HCT116 (cell line): ENCODE measurements at regions not wholly inside any gene's neighbourhood (a gene's known extent, or its start where the extent isn't known, plus 50 kb on each side); places are given as distances from the start of the nearest gene placed in this dataset.

Experiments used
- ATAC-seq: fragments of 200-7000 bp; cut with Tn5 transposase; 2 replicates; pipeline ENCODE4 v1.9.1; 2020; ENCODE audit warnings: mild to moderate bottlenecking, moderate library complexity
- BruUV-seq: library from RNA; stranded (reverse); fragments of 400-500 nt; replicated peaks from 2 replicates; lab custom pipeline; 2021; lab: Mats Ljungman, UMichigan
- CTCF ChIA-PET: fragments of 300-600 bp; sonication (Branson Sonifier 250); formaldehyde crosslinking; loops from one replicate; lab custom pipeline; 2021; ENCODE audit warnings: antibody characterized with exemption; lab: Charles Lee
- POLR2A ChIA-PET: fragments of 300-600, 350-600 bp; sonication (Branson Sonifier 250); formaldehyde crosslinking; loops from one replicate; lab custom pipeline; 2021; ENCODE audit warnings: antibody characterized with exemption; lab: Charles Lee
- RAD21 ChIA-PET, 2 experiments: fragments of 300-600 bp; sonication (Branson Sonifier 250); formaldehyde crosslinking; loops; one replicate each; lab custom pipeline; 2023; ENCODE audit warnings: low total read pairs in 2 of 2; ENCODE audit not compliant: uncharacterized antibody in 2 of 2, unreplicated experiment in 2 of 2, low non-redundant PET in 1 of 2; lab: Charles Lee
- DNase-seq: peaks from one replicate; pipeline ENCODE4 v3.0.0-alpha.2; 2010; ENCODE audit warnings: low read depth, low spot score
- H2AFZ ChIP-seq: fragments of 200-600 bp; shearing (Covaris generic), sonication (generic); 2 replicates; pipeline ENCODE4 v1.6.1; 2017; ENCODE audit warnings: low read depth, mixed run types, mixed read lengths, antibody characterized with exemption, low read length; ENCODE audit not compliant: poor library complexity, severe bottlenecking
- H3K27ac ChIP-seq: 2 replicates; pipeline ENCODE4 v1.5.1; 2012; ENCODE audit warnings: low read depth, low read length
- H3K27me3 ChIP-seq: fragments of 200-600 bp; sonication (generic); 2 replicates; pipeline ENCODE4 v1.6.1; 2016; ENCODE audit warnings: mixed run types, low read length, mixed read lengths; ENCODE audit not compliant: insufficient read depth
- H3K36me3 ChIP-seq, 2 experiments: fragments of 200-500 bp in 1 of 2; fragments of 200-600 bp in 1 of 2; sonication (Bioruptor generic) in 1 of 2; sonication (generic) in 1 of 2; 2 replicates each; pipeline versions ENCODE4 v1.5.1 to v1.6.1; 2014 to 2016; ENCODE audit warnings: low read length in 2 of 2, inconsistent platforms in 1 of 2, mixed read lengths in 1 of 2, mixed run types in 1 of 2; ENCODE audit not compliant: insufficient read depth in 2 of 2, control insufficient read depth in 1 of 2
- H3K4me1 ChIP-seq, 2 experiments: fragments of 200-600 bp in 1 of 2; sonication (generic) in 1 of 2; 2 replicates each; pipeline versions ENCODE4 v1.5.1 to v1.6.1; 2012 to 2017; ENCODE audit warnings: low read length in 2 of 2, inconsistent platforms in 1 of 2, mild to moderate bottlenecking in 1 of 2, mixed read lengths in 1 of 2, mixed run types in 1 of 2, moderate library complexity in 1 of 2; ENCODE audit not compliant: insufficient read depth in 2 of 2, control insufficient read depth in 1 of 2
- H3K4me2 ChIP-seq: fragments of 200-600 bp; sonication (generic); 2 replicates; pipeline ENCODE4 v1.6.1; 2017; ENCODE audit warnings: mixed run types, low read length, mixed read lengths
- H3K4me3 ChIP-seq, 2 experiments: fragments of 200-600 bp in 1 of 2; sonication (generic) in 1 of 2; replicated peaks in 1 of 2; 2 replicates each; pipeline ENCODE4 v1.5.1; 2011 to 2016; ENCODE audit warnings: low read length in 2 of 2, control low read depth in 1 of 2, low read depth in 1 of 2, mild to moderate bottlenecking in 1 of 2, mixed read lengths in 1 of 2, mixed run types in 1 of 2
- H3K79me2 ChIP-seq: fragments of 200-600 bp; sonication (generic); 2 replicates; pipeline ENCODE4 v1.6.1; 2017; ENCODE audit warnings: mild to moderate bottlenecking, mixed run types, low read length, moderate library complexity, mixed read lengths; ENCODE audit not compliant: insufficient read depth
- H3K9ac ChIP-seq: fragments of 200-600 bp; sonication (generic); 2 replicates; pipeline ENCODE4 v1.6.1; 2016; ENCODE audit warnings: low read length, mixed read lengths
- H3K9me2 ChIP-seq: fragments of 200-600 bp; sonication (generic), shearing (Covaris generic); 2 replicates; pipeline ENCODE4 v1.6.1; 2017; ENCODE audit warnings: mixed run types, mild to moderate bottlenecking, moderate library complexity; ENCODE audit not compliant: insufficient read depth
- H3K9me3 ChIP-seq, 2 experiments: fragments of 200-500 bp in 1 of 2; fragments of 200-600 bp in 1 of 2; sonication (Bioruptor generic) in 1 of 2; sonication (generic) in 1 of 2; 2 replicates each; pipeline ENCODE4 v1.6.1; 2014 to 2017; ENCODE audit warnings: low read length in 2 of 2, mixed read lengths in 2 of 2, inconsistent platforms in 1 of 2, low read depth in 1 of 2, mild to moderate bottlenecking in 1 of 2, mixed run types in 1 of 2, moderate library complexity in 1 of 2; ENCODE audit not compliant: control insufficient read depth in 1 of 2, insufficient read depth in 1 of 2
- H4K20me1 ChIP-seq: fragments of 200-600 bp; sonication (generic), shearing (Covaris generic); 2 replicates; pipeline ENCODE4 v1.6.1; 2017; ENCODE audit warnings: mixed run types, mild to moderate bottlenecking, moderate library complexity; ENCODE audit not compliant: insufficient read depth
- CBX3 ChIP-seq: IDR thresholded peaks from 2 replicates; pipeline ENCODE4 v1.6.1; 2012; ENCODE audit warnings: low read depth
- CEBPB ChIP-seq: IDR thresholded peaks from 2 replicates; pipeline ENCODE4 v1.6.1; 2012; ENCODE audit warnings: low read depth
- ELF1 ChIP-seq: IDR thresholded peaks from 2 replicates; pipeline ENCODE4 v1.6.1; 2012; ENCODE audit warnings: low read depth, borderline replicate concordance
- FOSL1 ChIP-seq: IDR thresholded peaks from 2 replicates; pipeline ENCODE4 v1.6.1; 2012; ENCODE audit warnings: low read depth
- POLR2AphosphoS5 ChIP-seq: IDR thresholded peaks from 2 replicates; pipeline ENCODE4 v1.6.1; 2011; ENCODE audit warnings: mild to moderate bottlenecking, low read depth, low read length, moderate library complexity
- RAD21 ChIP-seq: IDR thresholded peaks from 2 replicates; pipeline ENCODE4 v1.6.1; 2012; ENCODE audit warnings: low read depth, mild to moderate bottlenecking
- YY1 ChIP-seq: IDR thresholded peaks from 2 replicates; pipeline ENCODE4 v1.6.1; 2011; ENCODE audit warnings: low read length, low read depth, moderate library complexity, mild to moderate bottlenecking; ENCODE audit not compliant: insufficient replicate concordance; ENCODE audit errors: extremely low read depth
- ZNF274 ChIP-seq: fragments of 200-500 bp; sonication (Bioruptor generic); IDR thresholded peaks from 2 replicates; pipeline ENCODE4 v1.6.1; 2014; ENCODE audit warnings: mild to moderate bottlenecking, low read depth, low read length, inconsistent platforms
- intact Hi-C: fragments of 100-400 bp; cut with micrococcal nuclease; formaldehyde crosslinking; loops from 2 replicates; pipeline ENCODE4 v1.10.0; 2022
- TF ChIP-seq, protein P1 (sequence below): IDR thresholded peaks from 2 replicates; pipeline ENCODE4 v1.6.1; 2012
- TF ChIP-seq, protein P2 (sequence below): IDR thresholded peaks from 2 replicates; pipeline ENCODE4 v1.6.1; 2012; ENCODE audit warnings: low read depth
- TF ChIP-seq, protein P3 (sequence below), 3 experiments: fragments of 200-600 bp in 1 of 3; sonication (generic) in 1 of 3; IDR thresholded peaks in 2 of 3; conservative IDR thresholded peaks in 1 of 3; 2 replicates each; pipeline ENCODE4 v1.5.1; 2012 to 2017; ENCODE audit warnings: low read depth in 2 of 3, low read length in 2 of 3, antibody characterized with exemption in 1 of 3, borderline replicate concordance in 1 of 3, control low read depth in 1 of 3, mild to moderate bottlenecking in 1 of 3, mixed read lengths in 1 of 3, mixed run types in 1 of 3, moderate library complexity in 1 of 3; ENCODE audit not compliant: insufficient read depth in 1 of 3
- TF ChIP-seq, protein P4 (sequence below): IDR thresholded peaks from 2 replicates; pipeline ENCODE4 v1.6.1; 2011; ENCODE audit warnings: mild to moderate bottlenecking, low read length, moderate library complexity; ENCODE audit not compliant: insufficient replicate concordance; ENCODE audit errors: extremely low read depth

DNA sequence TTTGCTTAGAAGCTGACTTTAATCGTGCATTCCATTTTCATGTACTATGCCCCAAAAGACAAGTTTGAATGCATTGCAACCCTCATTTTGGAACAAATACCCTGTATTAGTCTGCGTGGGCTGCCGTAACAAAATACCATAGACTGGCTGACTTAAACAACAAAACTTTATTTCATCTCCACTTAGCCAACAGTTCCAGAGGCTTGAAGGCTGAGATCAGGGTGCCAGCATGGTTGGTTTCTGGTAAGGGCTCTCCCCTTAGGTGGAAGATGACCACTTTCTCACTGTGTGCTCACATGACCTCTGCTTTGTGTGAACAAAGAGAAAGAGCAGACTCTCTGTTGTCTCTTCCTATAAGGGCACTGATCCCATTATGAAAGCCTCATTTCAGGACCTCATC lies 431.7 kb upstream of the MAP3K7 start:
- Histone ChIP-seq H3K4me2 (no peak overlapping the region), H3K27me3 (no peaks in the 10 kb centered on the region), H3K9me3 (no peaks in the 10 kb centered on the region; a peak in 1 of 4 replicates), H3K79me2 (no peaks in the 10 kb centered on the region), H4K20me1 (no peaks in the 10 kb centered on the region), H3K9me2 (no peaks in the 10 kb centered on the region), H3K27ac (no peak overlapping the region), H3K4me1 (no peaks in the 10 kb centered on the region), H3K36me3 (no peaks in the 10 kb centered on the region), H3K9ac (no peak overlapping the region), H2AFZ (no peak overlapping the region), H3K4me3 (no peak overlapping the region)
- CTCF ChIA-PET, result no interaction called here
- intact Hi-C loops, result no loop called here
- ATAC-seq (no peak), DNase-seq (no peak)
- no TSS peak for BruUV-seq
- POLR2A ChIA-PET, result no interaction called here
- TF ChIP-seq RAD21, result no peak
- no peak for TF ChIP-seq FOSL1
- RAD21 ChIA-PET, result no interaction called here

DNA sequence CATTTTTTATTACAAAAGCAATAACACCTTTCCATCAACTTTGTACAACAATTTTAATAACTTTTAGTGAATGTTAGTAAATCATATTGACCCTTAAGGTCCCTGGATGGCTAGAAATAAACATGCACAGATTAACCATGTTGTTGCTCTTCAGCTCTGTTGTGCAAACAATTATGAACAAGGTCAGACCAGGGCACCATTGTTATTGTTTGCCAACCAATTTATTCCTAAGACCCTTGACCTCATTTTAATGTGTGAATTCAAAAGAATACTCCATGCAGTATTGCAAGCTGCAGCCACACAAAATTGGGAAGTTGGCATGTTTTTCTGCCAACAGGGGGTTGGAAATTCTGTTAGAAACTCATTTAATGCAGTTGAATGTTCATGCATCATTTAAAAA lies 426.6 kb upstream of the MAP3K7 start:
- intact Hi-C loops, result no loop called here
- Histone ChIP-seq H2AFZ (no peak overlapping the region), H3K9me3 (no peaks in the 10 kb centered on the region), H3K4me3 (no peak overlapping the region), H3K27me3 (no peaks in the 10 kb centered on the region), H3K9ac (no peak overlapping the region), H3K4me1 (no peaks in the 10 kb centered on the region), H3K9me2 (no peaks in the 10 kb centered on the region), H3K36me3 (no peaks in the 10 kb centered on the region), H3K79me2 (no peaks in the 10 kb centered on the region), H4K20me1 (no peaks in the 10 kb centered on the region), H3K27ac (no peak overlapping the region), H3K4me2 (no peak overlapping the region)
- ChIA-PET CTCF (no interaction called here), RAD21 (no interaction called here), POLR2A (no interaction called here)
- no TSS peak for BruUV-seq
- no peak for DNase-seq
- ATAC-seq, result no peak
- TF ChIP-seq ELF1 (no peak), ZNF274 (no peak), YY1 (no peak), POLR2AphosphoS5 (no peak), CBX3 (no peak), CEBPB (no peak), RAD21 (no peak), FOSL1 (no peak)
- TF ChIP-seq, protein P1, sequence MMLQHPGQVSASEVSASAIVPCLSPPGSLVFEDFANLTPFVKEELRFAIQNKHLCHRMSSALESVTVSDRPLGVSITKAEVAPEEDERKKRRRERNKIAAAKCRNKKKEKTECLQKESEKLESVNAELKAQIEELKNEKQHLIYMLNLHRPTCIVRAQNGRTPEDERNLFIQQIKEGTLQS, result no peak
- TF ChIP-seq, protein P2, sequence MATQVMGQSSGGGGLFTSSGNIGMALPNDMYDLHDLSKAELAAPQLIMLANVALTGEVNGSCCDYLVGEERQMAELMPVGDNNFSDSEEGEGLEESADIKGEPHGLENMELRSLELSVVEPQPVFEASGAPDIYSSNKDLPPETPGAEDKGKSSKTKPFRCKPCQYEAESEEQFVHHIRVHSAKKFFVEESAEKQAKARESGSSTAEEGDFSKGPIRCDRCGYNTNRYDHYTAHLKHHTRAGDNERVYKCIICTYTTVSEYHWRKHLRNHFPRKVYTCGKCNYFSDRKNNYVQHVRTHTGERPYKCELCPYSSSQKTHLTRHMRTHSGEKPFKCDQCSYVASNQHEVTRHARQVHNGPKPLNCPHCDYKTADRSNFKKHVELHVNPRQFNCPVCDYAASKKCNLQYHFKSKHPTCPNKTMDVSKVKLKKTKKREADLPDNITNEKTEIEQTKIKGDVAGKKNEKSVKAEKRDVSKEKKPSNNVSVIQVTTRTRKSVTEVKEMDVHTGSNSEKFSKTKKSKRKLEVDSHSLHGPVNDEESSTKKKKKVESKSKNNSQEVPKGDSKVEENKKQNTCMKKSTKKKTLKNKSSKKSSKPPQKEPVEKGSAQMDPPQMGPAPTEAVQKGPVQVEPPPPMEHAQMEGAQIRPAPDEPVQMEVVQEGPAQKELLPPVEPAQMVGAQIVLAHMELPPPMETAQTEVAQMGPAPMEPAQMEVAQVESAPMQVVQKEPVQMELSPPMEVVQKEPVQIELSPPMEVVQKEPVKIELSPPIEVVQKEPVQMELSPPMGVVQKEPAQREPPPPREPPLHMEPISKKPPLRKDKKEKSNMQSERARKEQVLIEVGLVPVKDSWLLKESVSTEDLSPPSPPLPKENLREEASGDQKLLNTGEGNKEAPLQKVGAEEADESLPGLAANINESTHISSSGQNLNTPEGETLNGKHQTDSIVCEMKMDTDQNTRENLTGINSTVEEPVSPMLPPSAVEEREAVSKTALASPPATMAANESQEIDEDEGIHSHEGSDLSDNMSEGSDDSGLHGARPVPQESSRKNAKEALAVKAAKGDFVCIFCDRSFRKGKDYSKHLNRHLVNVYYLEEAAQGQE, result no peak
- TF ChIP-seq, protein P3, sequence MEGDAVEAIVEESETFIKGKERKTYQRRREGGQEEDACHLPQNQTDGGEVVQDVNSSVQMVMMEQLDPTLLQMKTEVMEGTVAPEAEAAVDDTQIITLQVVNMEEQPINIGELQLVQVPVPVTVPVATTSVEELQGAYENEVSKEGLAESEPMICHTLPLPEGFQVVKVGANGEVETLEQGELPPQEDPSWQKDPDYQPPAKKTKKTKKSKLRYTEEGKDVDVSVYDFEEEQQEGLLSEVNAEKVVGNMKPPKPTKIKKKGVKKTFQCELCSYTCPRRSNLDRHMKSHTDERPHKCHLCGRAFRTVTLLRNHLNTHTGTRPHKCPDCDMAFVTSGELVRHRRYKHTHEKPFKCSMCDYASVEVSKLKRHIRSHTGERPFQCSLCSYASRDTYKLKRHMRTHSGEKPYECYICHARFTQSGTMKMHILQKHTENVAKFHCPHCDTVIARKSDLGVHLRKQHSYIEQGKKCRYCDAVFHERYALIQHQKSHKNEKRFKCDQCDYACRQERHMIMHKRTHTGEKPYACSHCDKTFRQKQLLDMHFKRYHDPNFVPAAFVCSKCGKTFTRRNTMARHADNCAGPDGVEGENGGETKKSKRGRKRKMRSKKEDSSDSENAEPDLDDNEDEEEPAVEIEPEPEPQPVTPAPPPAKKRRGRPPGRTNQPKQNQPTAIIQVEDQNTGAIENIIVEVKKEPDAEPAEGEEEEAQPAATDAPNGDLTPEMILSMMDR (IDR thresholded peaks at IDR 0.05 in 2 of 3, conservative IDR thresholded peaks at IDR 0.05 in 1 of 3; ENCODE audit: borderline replicate concordance in 1 of 3, insufficient read depth in 1 of 3, low read depth in 2 of 3, low read length in 2 of 3), result no peak
- TF ChIP-seq, protein P4, sequence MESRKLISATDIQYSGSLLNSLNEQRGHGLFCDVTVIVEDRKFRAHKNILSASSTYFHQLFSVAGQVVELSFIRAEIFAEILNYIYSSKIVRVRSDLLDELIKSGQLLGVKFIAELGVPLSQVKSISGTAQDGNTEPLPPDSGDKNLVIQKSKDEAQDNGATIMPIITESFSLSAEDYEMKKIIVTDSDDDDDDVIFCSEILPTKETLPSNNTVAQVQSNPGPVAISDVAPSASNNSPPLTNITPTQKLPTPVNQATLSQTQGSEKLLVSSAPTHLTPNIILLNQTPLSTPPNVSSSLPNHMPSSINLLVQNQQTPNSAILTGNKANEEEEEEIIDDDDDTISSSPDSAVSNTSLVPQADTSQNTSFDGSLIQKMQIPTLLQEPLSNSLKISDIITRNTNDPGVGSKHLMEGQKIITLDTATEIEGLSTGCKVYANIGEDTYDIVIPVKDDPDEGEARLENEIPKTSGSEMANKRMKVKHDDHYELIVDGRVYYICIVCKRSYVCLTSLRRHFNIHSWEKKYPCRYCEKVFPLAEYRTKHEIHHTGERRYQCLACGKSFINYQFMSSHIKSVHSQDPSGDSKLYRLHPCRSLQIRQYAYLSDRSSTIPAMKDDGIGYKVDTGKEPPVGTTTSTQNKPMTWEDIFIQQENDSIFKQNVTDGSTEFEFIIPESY, result no peak
